Eye (tissue), 1 donor: ENCODE measurements at regions not wholly inside any gene's neighbourhood (a gene's known extent, or its start where the extent isn't known, plus 50 kb on each side); places are given as distances from the start of the nearest gene placed in this dataset.

Source experiments
- DNase-seq: peaks from one replicate; pipeline ENCODE4 v3.0.0-alpha.2; 2015

DNA sequence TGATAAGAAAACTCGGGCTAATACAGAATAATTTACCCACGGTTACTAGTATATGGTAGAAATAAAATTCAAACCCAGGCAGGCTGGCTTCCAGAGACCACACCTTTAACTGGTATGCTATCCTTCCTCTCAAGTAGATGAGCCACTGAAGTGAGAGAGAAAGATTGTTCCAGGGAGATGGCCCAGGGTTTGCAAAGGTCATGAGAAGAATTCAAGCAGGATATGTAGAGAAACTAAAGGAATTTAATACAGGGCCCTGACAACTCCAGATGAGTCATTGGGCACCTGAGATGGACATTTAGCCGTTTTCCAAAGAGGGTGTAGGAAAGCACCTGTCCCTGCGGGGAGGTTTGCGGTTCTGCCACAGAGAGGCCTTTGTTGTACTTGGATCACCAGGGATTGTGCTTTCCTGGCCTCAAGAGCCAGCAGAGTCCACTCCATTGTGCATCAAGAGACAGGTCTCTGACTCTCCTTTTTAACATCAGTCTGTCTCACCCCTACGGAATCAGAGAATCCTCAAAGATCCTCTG, 152.7 kb upstream of the BLID start:
- no peak for DNase-seq

- no peak for DNase-seq
Observed at GRCh38 chr11:122267602-122268001, 151.6 kb upstream of the BLID start.

DNA sequence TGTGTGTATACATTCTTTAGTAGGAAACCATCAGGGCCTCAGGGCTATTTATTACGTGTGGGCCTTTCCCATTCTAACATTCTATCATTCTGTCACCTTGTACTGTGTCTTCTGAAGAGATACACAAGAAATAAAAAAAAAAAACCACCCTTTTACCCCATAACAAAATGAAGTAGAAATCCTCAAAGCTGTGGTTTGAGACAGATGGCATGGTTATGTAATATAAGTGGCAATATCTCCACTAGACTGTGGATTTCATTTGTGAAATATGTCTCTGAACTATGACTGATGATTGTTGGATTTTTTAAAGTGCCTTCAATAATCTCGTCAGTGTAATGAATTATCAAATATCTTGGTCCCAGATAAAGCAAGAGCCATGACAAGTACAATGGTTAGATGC, 150.0 kb upstream of the BLID start:
- no peak for DNase-seq

- DNase-seq = no peak
Observed at GRCh38 chr11:122264121-122264520, 148.1 kb upstream of the BLID start.

- DNase-seq = no peak
Observed at GRCh38 chr11:122261546-122261945, 145.5 kb upstream of the BLID start.

DNA sequence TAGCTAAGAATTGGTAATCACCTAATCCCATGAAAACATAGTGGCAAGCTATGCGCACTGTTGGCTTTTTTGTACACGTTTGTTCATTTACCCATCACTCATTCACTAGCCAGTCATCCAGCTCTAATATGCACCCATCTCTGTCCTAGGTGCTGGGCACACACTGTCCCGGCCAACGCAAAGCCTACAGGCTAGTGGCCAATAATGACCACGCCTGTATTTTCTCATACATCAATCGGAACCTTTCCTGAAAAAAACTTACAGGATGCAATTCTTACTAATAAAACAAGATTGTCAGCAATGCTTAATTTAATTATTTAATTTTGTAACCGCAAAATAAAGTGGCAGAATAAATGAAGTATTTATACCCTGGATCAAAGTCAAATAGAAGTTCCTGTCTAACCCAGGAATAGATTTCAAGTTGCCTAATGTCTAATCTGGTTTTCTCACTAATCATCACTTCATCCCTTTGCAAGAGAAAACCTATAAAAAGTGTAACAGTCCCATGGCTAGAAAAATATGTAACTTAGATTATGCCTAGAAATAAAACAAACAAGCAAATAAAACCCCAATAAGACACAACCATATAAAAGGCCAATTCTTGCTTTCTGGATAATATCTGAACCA, 143.3 kb upstream of the BLID start:
- no peak for DNase-seq

DNA sequence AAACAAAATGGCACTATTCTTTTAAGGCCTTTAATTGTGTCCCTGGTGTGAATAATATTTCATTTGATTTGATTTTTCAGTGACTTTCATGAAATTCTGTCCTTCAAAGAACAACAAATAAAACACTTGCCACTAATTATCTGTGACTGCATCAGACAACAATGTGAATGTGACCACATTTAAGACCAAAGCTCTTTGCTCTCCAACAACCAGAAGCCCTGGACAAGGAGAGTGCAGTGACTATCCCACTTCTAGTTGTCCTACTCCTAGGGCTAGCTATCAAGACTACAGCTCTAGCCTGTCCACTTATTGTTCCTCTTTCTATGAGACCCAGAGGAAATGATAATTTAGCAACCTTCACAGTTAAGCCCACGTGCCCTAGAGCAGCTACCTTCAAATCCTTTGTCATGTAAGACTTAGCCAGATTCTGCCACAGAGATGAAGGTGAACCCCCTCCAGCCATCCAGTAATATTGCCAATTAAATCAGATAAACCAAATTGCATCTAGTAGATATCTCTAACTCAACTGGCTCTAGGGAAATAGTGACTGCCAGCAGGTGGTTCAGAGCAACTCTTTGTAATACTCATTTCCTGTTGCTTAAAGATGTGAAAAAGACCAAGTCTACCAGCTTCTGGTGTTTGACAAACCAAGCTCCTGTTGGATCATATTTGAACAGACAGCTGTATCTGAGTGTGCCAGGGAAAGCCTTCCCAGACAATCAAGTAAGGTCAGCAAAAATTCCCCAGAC, 142.6 kb upstream of the BLID start:
- no peak for DNase-seq

DNA sequence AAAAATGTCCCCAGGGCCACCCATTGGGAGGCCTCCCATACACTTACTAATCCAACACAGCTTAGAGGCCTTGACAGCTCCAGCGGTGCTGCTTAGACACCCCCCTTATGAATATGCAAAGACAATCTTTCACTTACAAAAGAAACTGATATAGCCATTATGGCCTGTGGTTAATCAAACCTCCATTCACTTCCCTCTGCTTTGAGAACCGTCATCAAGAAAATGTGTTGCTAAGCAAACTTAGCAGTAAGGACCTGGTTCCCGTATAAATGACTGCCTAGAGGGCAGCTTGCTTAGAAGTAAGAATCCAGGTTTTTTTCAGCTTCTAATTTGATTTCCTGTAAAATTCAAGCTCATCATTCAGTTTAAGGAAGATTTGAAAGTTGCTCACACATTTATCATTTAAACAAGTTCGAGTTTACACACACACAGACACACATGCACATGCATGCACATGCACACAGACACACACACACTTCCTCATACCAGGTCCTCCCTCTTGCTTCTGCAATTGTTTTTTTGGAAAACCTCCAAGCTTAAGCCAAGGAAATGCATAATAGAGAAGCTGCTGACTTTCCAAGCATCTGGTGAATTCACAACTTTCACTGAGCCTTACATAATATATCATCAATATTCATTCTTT, 137.7 kb upstream of the BLID start:
- DNase-seq = peak; percentile 59

DNA sequence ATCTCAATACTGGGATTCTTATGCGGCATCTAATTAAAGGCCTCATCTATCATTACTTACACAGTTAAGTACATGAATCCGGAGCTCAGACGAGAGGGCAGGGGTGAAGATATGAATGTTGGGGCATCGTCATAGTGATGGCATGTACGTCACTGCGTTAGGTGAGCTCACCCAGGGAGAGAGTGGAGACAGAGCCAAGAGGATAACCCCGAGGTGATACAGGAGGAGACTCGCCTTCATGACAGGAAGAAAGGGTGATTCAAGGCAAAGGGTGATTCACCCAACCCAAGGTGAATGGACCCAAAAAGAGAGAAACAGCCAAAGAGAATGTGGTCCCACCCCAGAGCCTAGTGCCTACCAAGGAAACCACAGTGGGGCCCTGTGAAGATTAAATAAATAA, 132.9 kb upstream of the BLID start:
- DNase-seq = no peak

GRCh38 chr11:122248131-122248530, 132.1 kb upstream of the BLID start:
- DNase-seq = peak; percentile 51

- DNase-seq = no peak
Observed at GRCh38 chr11:122246874-122247273, 130.9 kb upstream of the BLID start.

- DNase-seq = no peak
Observed at GRCh38 chr11:122242731-122243130, 126.7 kb upstream of the BLID start.

- no peak for DNase-seq
Observed at GRCh38 chr11:122241566-122241965, 125.6 kb upstream of the BLID start.

DNA sequence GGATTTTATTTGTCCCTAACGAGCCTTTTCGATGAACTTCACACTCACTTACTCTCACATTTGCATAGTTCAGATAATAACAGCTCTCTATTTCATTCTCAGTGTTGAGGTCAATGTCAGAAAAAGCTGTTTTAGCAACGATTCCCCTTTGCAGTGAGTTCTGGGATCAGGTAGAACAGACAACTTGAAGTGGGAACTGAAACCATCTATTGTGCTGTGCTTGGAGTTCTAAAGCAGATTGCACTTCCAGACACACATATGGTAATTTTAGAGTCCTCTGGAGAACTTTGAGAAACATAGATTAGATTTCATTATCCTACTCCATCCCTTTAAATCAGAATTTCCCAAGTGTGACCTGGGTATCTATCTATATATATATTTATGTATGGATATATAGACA, 124.6 kb upstream of the BLID start:
- DNase-seq = no peak

GRCh38 chr11:122235615-122236014, 119.6 kb upstream of the BLID start:
- DNase-seq = no peak

GRCh38 chr11:122234780-122235179, 118.8 kb upstream of the BLID start:
- no peak for DNase-seq

- DNase-seq = no peak
Observed at GRCh38 chr11:122234257-122234656, 118.2 kb upstream of the BLID start.

GRCh38 chr11:122232985-122233384, 117.0 kb upstream of the BLID start:
- DNase-seq = no peak

GRCh38 chr11:122230385-122230755, 114.4 kb upstream of the BLID start:
- DNase-seq = no peak

GRCh38 chr11:122229481-122230384, 113.7 kb upstream of the BLID start:
- DNase-seq = no peak

DNA sequence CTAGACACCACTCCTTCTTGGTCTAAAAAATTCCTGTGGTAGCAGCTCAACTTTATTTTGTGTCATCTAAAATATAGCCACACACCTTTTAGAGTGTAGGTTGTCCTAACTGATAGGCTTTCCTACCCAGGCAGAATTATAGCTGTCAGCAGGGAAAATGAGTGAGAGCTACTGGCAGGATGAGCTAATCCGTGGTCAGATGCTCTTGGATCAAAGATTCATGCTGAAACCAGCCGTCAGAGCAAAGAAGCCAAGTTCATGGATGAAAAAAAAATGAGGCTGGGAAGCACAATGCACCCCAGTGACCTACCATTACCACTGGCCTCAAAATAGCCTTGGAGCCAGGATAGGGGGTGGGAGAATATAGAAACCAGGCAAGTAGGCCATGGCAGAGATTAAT, 113.1 kb upstream of the BLID start:
- DNase-seq = no peak

DNA sequence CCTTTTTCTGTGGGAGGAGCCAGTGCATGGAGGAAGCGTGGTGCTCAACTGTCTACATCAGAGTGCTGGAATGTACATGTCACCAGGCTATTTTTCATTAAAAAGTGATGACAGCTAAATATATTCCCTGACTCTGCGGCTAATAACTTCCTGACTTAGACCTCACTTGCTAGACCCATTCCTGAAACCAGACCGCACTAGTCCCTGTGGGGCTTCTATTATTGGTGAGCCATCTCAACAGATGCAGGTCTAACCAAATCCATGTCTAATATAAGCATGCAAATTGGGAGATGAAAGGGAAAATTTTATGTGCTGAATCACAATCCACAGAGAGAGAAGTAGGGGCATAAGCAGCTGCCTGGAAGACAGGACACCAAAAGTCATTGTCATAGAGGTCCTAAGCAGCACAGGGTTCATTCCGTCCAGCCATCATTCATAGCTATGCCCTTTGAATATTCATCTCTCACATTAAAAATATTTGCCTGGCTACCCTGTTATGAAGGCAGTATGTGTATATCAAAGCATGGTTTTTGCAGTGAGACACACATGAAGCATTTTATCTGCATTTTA, 110.9 kb upstream of the BLID start:
- no peak for DNase-seq

DNA sequence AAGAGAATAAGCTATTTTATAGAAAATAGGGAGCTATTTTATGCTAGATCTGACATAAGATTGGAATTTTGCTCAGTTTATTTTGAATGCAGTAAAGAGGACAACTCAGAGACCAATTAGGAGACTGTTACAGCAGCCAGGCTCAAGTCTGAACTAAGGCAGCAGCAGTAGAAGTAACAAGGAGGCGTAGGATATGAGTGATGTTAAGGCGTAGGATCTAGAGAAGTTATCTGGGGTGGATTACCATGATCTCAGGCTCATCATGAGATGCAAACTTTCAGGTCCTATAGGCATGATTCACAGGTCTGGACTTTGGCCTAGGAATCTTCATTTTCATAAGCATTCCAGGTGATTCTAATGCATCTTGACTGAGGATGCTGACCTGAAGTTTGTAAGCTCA, 108.9 kb upstream of the BLID start:
- no peak for DNase-seq
